ENCODE measurements at regions not wholly inside any gene's neighbourhood (a gene's known extent, or its start where the extent isn't known, plus 50 kb on each side); places are given as distances from the start of the nearest gene placed in this dataset.

GRCh38 chr3:80261082-80261481 is 493.3 kb upstream of the ROBO1 start:
- TF ChIP-seq CTCF (IDR thresholded peaks at IDR 0.05; ENCODE audit: low read depth, low read length, missing input control) (no peak), REST (IDR thresholded peaks at IDR 0.05) (no peak), MAX (IDR thresholded peaks at IDR 0.05) (no peak)
